ENCODE measurements at regions not wholly inside any gene's neighbourhood (a gene's known extent, or its start where the extent isn't known, plus 50 kb on each side); places are given as distances from the start of the nearest gene placed in this dataset.

DNA sequence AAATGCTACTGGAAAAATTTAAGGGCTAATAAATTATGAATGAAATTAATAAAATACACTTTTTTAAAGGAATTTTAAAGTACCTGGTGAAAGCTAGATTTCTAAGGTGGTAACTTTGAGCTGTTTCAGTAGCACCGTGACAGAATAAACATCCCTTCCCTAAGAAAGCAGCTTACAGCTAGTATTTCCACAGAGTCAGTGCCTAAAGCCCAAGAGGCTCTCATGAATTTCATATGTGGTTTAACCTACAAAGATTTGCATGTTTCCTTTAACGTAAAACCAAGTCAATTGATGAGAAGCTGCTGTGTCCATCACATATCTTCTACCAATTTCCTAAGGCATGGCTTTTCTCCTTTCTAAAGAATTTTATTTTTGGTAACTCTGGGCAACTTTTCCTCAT lies 56.8 kb downstream of the IFNG start:
- Mint-ChIP-seq H3K4me1 (ENCODE audit: unreplicated experiment) (no peaks in the 10 kb centered on the region), H3K4me3 (ENCODE audit: unreplicated experiment) (no peak overlapping the region), H3K36me3 (ENCODE audit: low read depth, unreplicated experiment) (no peaks in the 10 kb centered on the region), H3K27me3 (ENCODE audit: unreplicated experiment) (no peaks in the 10 kb centered on the region), H3K27ac (ENCODE audit: unreplicated experiment) (no peak overlapping the region), H3K9me3 (ENCODE audit: unreplicated experiment) (no peaks in the 10 kb centered on the region)
- TF ChIP-seq, protein P1, sequence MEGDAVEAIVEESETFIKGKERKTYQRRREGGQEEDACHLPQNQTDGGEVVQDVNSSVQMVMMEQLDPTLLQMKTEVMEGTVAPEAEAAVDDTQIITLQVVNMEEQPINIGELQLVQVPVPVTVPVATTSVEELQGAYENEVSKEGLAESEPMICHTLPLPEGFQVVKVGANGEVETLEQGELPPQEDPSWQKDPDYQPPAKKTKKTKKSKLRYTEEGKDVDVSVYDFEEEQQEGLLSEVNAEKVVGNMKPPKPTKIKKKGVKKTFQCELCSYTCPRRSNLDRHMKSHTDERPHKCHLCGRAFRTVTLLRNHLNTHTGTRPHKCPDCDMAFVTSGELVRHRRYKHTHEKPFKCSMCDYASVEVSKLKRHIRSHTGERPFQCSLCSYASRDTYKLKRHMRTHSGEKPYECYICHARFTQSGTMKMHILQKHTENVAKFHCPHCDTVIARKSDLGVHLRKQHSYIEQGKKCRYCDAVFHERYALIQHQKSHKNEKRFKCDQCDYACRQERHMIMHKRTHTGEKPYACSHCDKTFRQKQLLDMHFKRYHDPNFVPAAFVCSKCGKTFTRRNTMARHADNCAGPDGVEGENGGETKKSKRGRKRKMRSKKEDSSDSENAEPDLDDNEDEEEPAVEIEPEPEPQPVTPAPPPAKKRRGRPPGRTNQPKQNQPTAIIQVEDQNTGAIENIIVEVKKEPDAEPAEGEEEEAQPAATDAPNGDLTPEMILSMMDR (IDR thresholded peaks at IDR 0.05; ENCODE audit: unreplicated experiment) = no peak
- DNase-seq (ENCODE audit: low spot score) = no peak

DNA sequence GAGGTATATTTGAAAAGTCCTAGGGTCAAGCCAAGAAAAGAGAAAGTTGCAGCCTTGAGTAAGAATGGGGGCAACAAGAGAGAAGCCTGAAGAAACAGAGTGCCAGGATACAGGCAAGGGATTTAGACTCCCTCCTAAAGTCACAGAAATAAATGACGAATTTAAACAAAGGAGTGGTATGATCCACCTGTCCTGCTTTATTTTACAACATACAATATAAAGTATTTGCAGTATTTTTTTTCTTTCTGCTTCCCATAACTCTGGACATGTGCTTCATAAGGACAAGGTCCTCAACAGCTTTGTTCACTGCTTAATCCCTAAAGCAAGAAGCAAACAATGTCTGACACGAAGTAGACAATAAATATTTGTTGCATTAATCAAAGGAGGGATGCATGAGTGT lies 57.4 kb downstream of the IFNG start:
- TF ChIP-seq, protein P1 (IDR thresholded peaks at IDR 0.05; ENCODE audit: unreplicated experiment) = no peak
- Mint-ChIP-seq H3K9me3 (ENCODE audit: unreplicated experiment) (no peaks in the 10 kb centered on the region), H3K27ac (ENCODE audit: unreplicated experiment) (no peak overlapping the region), H3K36me3 (ENCODE audit: low read depth, unreplicated experiment) (no peaks in the 10 kb centered on the region), H3K4me3 (ENCODE audit: unreplicated experiment) (no peak overlapping the region), H3K4me1 (ENCODE audit: unreplicated experiment) (no peaks in the 10 kb centered on the region), H3K27me3 (ENCODE audit: unreplicated experiment) (no peaks in the 10 kb centered on the region)
- DNase-seq (ENCODE audit: low spot score) = no peak

DNA sequence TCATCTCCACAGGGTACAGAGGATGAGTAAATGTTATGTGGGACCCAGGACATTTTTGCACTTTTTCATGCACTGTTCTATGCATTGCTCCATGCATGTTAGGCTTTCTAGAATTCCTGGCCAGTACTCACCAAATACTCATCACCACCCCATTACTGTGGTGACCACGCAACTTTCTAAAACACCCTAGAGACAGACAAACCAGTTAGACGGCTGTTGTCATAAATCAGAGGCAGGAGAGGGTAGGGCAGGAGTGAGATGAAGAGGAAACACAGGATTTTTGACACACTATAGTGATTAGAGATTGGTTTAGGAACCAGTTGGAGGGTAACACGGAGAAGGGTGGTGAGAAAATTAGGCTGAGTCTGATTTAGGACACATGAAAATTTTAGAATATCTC lies 59.3 kb downstream of the IFNG start:
- no peak overlapping the region for H3K27ac Mint-ChIP-seq (ENCODE audit: unreplicated experiment)
- no peaks in the 10 kb centered on the region for H3K36me3 Mint-ChIP-seq (ENCODE audit: low read depth, unreplicated experiment)
- H3K4me1 Mint-ChIP-seq (ENCODE audit: unreplicated experiment) = no peaks in the 10 kb centered on the region
- no peak overlapping the region for H3K4me3 Mint-ChIP-seq (ENCODE audit: unreplicated experiment)
- DNase-seq (ENCODE audit: low spot score) = no peak
- TF ChIP-seq, protein P1 (IDR thresholded peaks at IDR 0.05; ENCODE audit: unreplicated experiment) = no peak
- no peaks in the 10 kb centered on the region for H3K9me3 Mint-ChIP-seq (ENCODE audit: unreplicated experiment)
- no peaks in the 10 kb centered on the region for H3K27me3 Mint-ChIP-seq (ENCODE audit: unreplicated experiment)

DNA sequence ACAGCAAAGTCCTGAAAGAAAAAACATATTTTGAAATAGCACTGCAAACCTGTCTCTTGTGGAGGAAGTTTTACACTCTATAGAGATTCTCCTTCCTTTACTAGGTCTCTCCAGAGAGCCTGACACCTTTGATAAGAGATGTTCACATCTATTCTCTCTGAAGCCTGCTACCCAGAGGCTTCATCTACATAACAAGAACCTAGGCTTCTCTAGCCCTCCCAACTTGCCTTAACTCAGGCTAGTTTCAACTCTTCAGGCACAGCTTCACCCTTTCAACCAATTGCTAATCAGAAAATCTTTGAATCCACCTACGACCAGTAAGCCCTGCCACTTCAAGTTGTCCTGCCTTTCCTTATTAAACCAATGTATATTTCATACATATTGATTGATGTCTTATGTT lies 60.6 kb downstream of the IFNG start:
- Mint-ChIP-seq H3K4me1 (ENCODE audit: unreplicated experiment) (no peaks in the 10 kb centered on the region), H3K4me3 (ENCODE audit: unreplicated experiment) (no peak overlapping the region), H3K27me3 (ENCODE audit: unreplicated experiment) (no peaks in the 10 kb centered on the region), H3K27ac (ENCODE audit: unreplicated experiment) (no peak overlapping the region), H3K9me3 (ENCODE audit: unreplicated experiment) (no peaks in the 10 kb centered on the region), H3K36me3 (ENCODE audit: low read depth, unreplicated experiment) (no peaks in the 10 kb centered on the region)
- TF ChIP-seq, protein P1 (IDR thresholded peaks at IDR 0.05; ENCODE audit: unreplicated experiment) = no peak
- no peak for DNase-seq (ENCODE audit: low spot score)

DNA sequence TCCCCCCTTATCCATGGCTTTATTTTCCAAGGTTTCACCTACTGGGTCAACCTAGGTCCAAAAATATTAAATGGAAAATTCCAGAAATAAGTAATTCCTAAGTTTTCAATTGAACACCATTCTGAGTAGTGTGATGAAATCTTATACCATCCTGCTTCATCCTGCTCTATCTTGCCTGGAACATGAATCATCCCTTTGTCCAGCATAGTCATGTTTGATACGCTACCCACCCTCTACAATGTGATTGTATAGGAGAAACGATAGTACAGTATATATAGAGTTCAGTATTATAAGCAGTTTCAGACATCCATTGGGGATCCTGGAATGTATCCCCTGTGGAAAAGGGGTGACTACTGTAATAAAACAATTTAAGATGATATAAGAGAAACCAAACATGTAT lies 62.2 kb downstream of the IFNG start:
- no peak for DNase-seq (ENCODE audit: low spot score)
- H3K36me3 Mint-ChIP-seq (ENCODE audit: low read depth, unreplicated experiment) = no peaks in the 10 kb centered on the region
- TF ChIP-seq, protein P1 (IDR thresholded peaks at IDR 0.05; ENCODE audit: unreplicated experiment) = no peak
- no peaks in the 10 kb centered on the region for H3K9me3 Mint-ChIP-seq (ENCODE audit: unreplicated experiment)
- H3K4me1 Mint-ChIP-seq (ENCODE audit: unreplicated experiment) = no peaks in the 10 kb centered on the region
- H3K4me3 Mint-ChIP-seq (ENCODE audit: unreplicated experiment) = no peak overlapping the region
- no peaks in the 10 kb centered on the region for H3K27me3 Mint-ChIP-seq (ENCODE audit: unreplicated experiment)
- H3K27ac Mint-ChIP-seq (ENCODE audit: unreplicated experiment) = no peak overlapping the region
